IMR-90 (cell line): ENCODE measurements at regions not wholly inside any gene's neighbourhood (a gene's known extent, or its start where the extent isn't known, plus 50 kb on each side); places are given as distances from the start of the nearest gene placed in this dataset.

Experiments used
- ATAC-seq: fragments of 200-7000 bp; cut with Tn5 transposase; 2 replicates; pipeline ENCODE4 v1.9.1; 2020; ENCODE audit warnings: low read depth, mild to moderate bottlenecking, moderate library complexity
- BruUV-seq: library from RNA; stranded (reverse); fragments of 400-500 nt; replicated peaks from 2 replicates; lab custom pipeline; 2021; lab: Mats Ljungman, UMichigan
- CTCF ChIA-PET: fragments of 300-600 bp; formaldehyde crosslinking; extraction: SDS; loops from one replicate; lab custom pipeline; 2021; ENCODE audit warnings: antibody characterized with exemption; lab: Yijun Ruan, JAX
- POLR2A ChIA-PET: fragments of 300-600 bp; sonication (Branson Sonifier 250); formaldehyde crosslinking; loops from one replicate; lab custom pipeline; 2022; ENCODE audit warnings: antibody characterized with exemption; ENCODE audit not compliant: unreplicated experiment; lab: Charles Lee
- DNase-seq: peaks from one replicate; pipeline ENCODE4 v3.0.0; 2013
- H2AFZ ChIP-seq: replicated peaks from 2 replicates; pipeline ENCODE3; 2013; ENCODE audit warnings: low read length, mild to moderate bottlenecking; ENCODE audit not compliant: poor library complexity
- H2AK5ac ChIP-seq: 2 replicates; pipeline ENCODE4 v1.6.1; 2013; ENCODE audit warnings: low read depth, low read length, inconsistent platforms
- H2AK9ac ChIP-seq: replicated peaks from 2 replicates; pipeline ENCODE3; 2013; ENCODE audit warnings: mild to moderate bottlenecking, low read depth, low read length, moderate library complexity; ENCODE audit not compliant: poor library complexity
- H2BK120ac ChIP-seq: 2 replicates; pipeline ENCODE4 v1.6.1; 2013; ENCODE audit warnings: low read depth, low read length, inconsistent platforms
- H2BK15ac ChIP-seq: 3 replicates; pipeline ENCODE4 v1.6.1; 2013; ENCODE audit warnings: low read depth, low read length, inconsistent platforms
- H2BK20ac ChIP-seq: 2 replicates; pipeline ENCODE4 v1.6.1; 2013; ENCODE audit warnings: low read depth, mild to moderate bottlenecking, inconsistent platforms, low read length, moderate library complexity
- H2BK5ac ChIP-seq: 2 replicates; pipeline ENCODE4 v1.6.1; 2013; ENCODE audit warnings: mild to moderate bottlenecking, low read depth, low read length, inconsistent platforms; ENCODE audit not compliant: poor library complexity, severe bottlenecking
- H3K14ac ChIP-seq: replicated peaks from 2 replicates; pipeline ENCODE4 v1.6.1; 2013; ENCODE audit warnings: low read depth, low read length, inconsistent platforms
- H3K18ac ChIP-seq: 2 replicates; pipeline ENCODE4 v1.6.1; 2013; ENCODE audit warnings: low read depth, low read length, control low read depth
- H3K23ac ChIP-seq: 2 replicates; pipeline ENCODE4 v1.6.1; 2013; ENCODE audit warnings: low read depth, low read length, inconsistent platforms
- H3K27ac ChIP-seq: 2 replicates; pipeline ENCODE4 v1.5.1; 2013; ENCODE audit warnings: mild to moderate bottlenecking, control low read depth, low read length; ENCODE audit not compliant: insufficient read depth
- H3K27me3 ChIP-seq: 2 replicates; pipeline ENCODE4 v1.6.1; 2013; ENCODE audit warnings: low read length; ENCODE audit not compliant: control insufficient read depth, insufficient read depth
- H3K36me3 ChIP-seq: 2 replicates; pipeline ENCODE4 v1.6.1; 2013; ENCODE audit warnings: low read length, mixed read lengths; ENCODE audit not compliant: control insufficient read depth, insufficient read depth
- H3K4ac ChIP-seq: 2 replicates; pipeline ENCODE4 v1.6.1; 2013; ENCODE audit warnings: low read depth, low read length, inconsistent platforms
- H3K4me1 ChIP-seq: 2 replicates; pipeline ENCODE4 v1.6.1; 2013; ENCODE audit warnings: low read length, mixed read lengths; ENCODE audit not compliant: control insufficient read depth, insufficient read depth
- H3K4me2 ChIP-seq: 2 replicates; pipeline ENCODE4 v1.6.1; 2013; ENCODE audit warnings: low read depth, mild to moderate bottlenecking, control low read depth, low read length, moderate library complexity
- H3K4me3 ChIP-seq: 2 replicates; pipeline ENCODE4 v1.5.1; 2013; ENCODE audit warnings: low read depth, mild to moderate bottlenecking, control low read depth, low read length, moderate library complexity; ENCODE audit not compliant: insufficient read depth
- H3K56ac ChIP-seq: 2 replicates; pipeline ENCODE4 v1.6.1; 2013; ENCODE audit warnings: low read length, inconsistent platforms; ENCODE audit not compliant: insufficient read depth; ENCODE audit errors: extremely low read depth
- H3K79me1 ChIP-seq, 2 experiments: 2 replicates each; pipeline ENCODE4 v1.6.1; 2013; ENCODE audit warnings: low read length in 2 of 2, inconsistent platforms in 1 of 2, low read depth in 1 of 2
- H3K9ac ChIP-seq: 2 replicates; pipeline ENCODE4 v1.6.1; 2013; ENCODE audit warnings: low read depth, low read length, control low read depth
- H3K9me1 ChIP-seq: 2 replicates; pipeline ENCODE4 v1.6.1; 2013; ENCODE audit warnings: low read length, inconsistent platforms; ENCODE audit not compliant: insufficient read depth
- H3K9me3 ChIP-seq: 2 replicates; pipeline ENCODE4 v1.6.1; 2013; ENCODE audit warnings: low read length; ENCODE audit not compliant: control insufficient read depth, insufficient read depth
- H4K20me1 ChIP-seq: 2 replicates; pipeline ENCODE4 v1.6.1; 2013; ENCODE audit warnings: low read length, inconsistent platforms; ENCODE audit not compliant: insufficient read depth
- H4K5ac ChIP-seq: 2 replicates; pipeline ENCODE4 v1.6.1; 2013; ENCODE audit warnings: mild to moderate bottlenecking, low read depth, low read length, control low read depth
- H4K8ac ChIP-seq, 2 experiments: 2 replicates each; pipeline ENCODE4 v1.6.1; 2013; ENCODE audit warnings: low read depth in 2 of 2, low read length in 2 of 2, control low read depth in 1 of 2, inconsistent platforms in 1 of 2
- H4K91ac ChIP-seq: 2 replicates; pipeline ENCODE4 v1.6.1; 2013; ENCODE audit warnings: low read depth, low read length, inconsistent platforms; ENCODE audit not compliant: insufficient read depth
- BHLHE40 ChIP-seq: fragments of 150-350 bp; IDR thresholded peaks from 2 replicates; pipeline ENCODE4 v1.6.1; 2016; ENCODE audit warnings: mild to moderate bottlenecking, low read depth, low read length
- CEBPB ChIP-seq: IDR thresholded peaks from 2 replicates; pipeline ENCODE4 v1.6.1; 2012; ENCODE audit warnings: low read depth, low read length, improper control_type of control experiment
- CHD1 ChIP-seq: IDR thresholded peaks from 2 replicates; pipeline ENCODE4 v1.6.1; 2012; ENCODE audit warnings: low read depth, low read length, improper control_type of control experiment
- FOS ChIP-seq: fragments of 150-350 bp; IDR thresholded peaks from 2 replicates; pipeline ENCODE4 v1.6.1; 2016; ENCODE audit warnings: low read depth, low read length
- MAFK ChIP-seq: IDR thresholded peaks from 2 replicates; pipeline ENCODE4 v1.6.1; 2012; ENCODE audit warnings: low read depth, low read length, improper control_type of control experiment
- MAZ ChIP-seq: IDR thresholded peaks from 2 replicates; pipeline ENCODE4 v1.6.1; 2012; ENCODE audit warnings: low read depth, mild to moderate bottlenecking, low read length, improper control_type of control experiment, moderate library complexity, borderline replicate concordance
- MXI1 ChIP-seq: IDR thresholded peaks from 2 replicates; pipeline ENCODE4 v1.6.1; 2012; ENCODE audit warnings: low read depth, mild to moderate bottlenecking, low read length, moderate library complexity, borderline replicate concordance
- NFE2L2 ChIP-seq: fragments of 150-350 bp; IDR thresholded peaks from 2 replicates; pipeline ENCODE4 v1.6.1; 2016; ENCODE audit warnings: low read depth, mild to moderate bottlenecking, low read length
- POLR2A ChIP-seq: IDR thresholded peaks from 2 replicates; pipeline ENCODE4 v1.6.1; 2012; ENCODE audit warnings: mild to moderate bottlenecking, low read depth, low read length
- RAD21 ChIP-seq: IDR thresholded peaks from 2 replicates; pipeline ENCODE4 v1.6.1; 2012; ENCODE audit warnings: low read length, improper control_type of control experiment
- RCOR1 ChIP-seq: IDR thresholded peaks from 2 replicates; pipeline ENCODE4 v1.6.1; 2012; ENCODE audit warnings: mild to moderate bottlenecking, low read length, improper control_type of control experiment; ENCODE audit not compliant: insufficient replicate concordance
- RFX5 ChIP-seq: IDR thresholded peaks from 2 replicates; pipeline ENCODE4 v1.8.0; 2012; ENCODE audit warnings: low read depth, mild to moderate bottlenecking, low read length, moderate library complexity
- SMC3 ChIP-seq: fragments of 150-350 bp; IDR thresholded peaks from 2 replicates; pipeline ENCODE4 v1.6.1; 2016; ENCODE audit warnings: low read depth, mild to moderate bottlenecking, antibody characterized with exemption, low read length, moderate library complexity
- WGBS, 2 experiments: methylation state at CpG; one replicate each; pipeline versions ENCODE4 v1.1.5 to v1.1.7; 2013; ENCODE audit warnings: missing lambda C conversion rate in 2 of 2; ENCODE audit not compliant: insufficient read length in 1 of 2; ENCODE audit errors: extremely low coverage in 2 of 2; 5-methylcytosine and 5-hydroxymethylcytosine counted together
- dilution Hi-C: fragments of 300-500 bp; cut with HindIII; formaldehyde crosslinking; loops from one replicate; pipeline ENCODE4 v1.14.3; 2018; ENCODE audit warnings: low sequenced_read_pairs; ENCODE audit not compliant: unreplicated experiment
- in situ Hi-C: fragments of 300-500 bp; cut with MboI; formaldehyde crosslinking; loops from 3 replicates; pipeline ENCODE4 v1.14.3; 2019; ENCODE audit warnings: low sequenced_read_pairs, inconsistent platforms, mixed read lengths
- intact Hi-C: fragments of 100-400 bp; cut with micrococcal nuclease; formaldehyde crosslinking; loops from 2 replicates; pipeline ENCODE4 v1.10.0; 2022
- TF ChIP-seq, protein P1 (sequence below): conservative IDR thresholded peaks from 2 replicates; pipeline ENCODE4 v1.5.1; 2012; ENCODE audit warnings: mild to moderate bottlenecking, low read depth, low read length, improper control_type of control experiment
- TF ChIP-seq, protein P2 (sequence below): fragments of 150-350 bp; IDR thresholded peaks from 2 replicates; pipeline ENCODE4 v1.6.1; 2017; ENCODE audit warnings: mild to moderate bottlenecking, antibody characterized with exemption, low read length, low read depth
- TF ChIP-seq, protein P3 (sequence below): fragments of 150-350 bp; IDR thresholded peaks from 2 replicates; pipeline ENCODE4 v1.6.1; 2016; ENCODE audit warnings: low read depth, mild to moderate bottlenecking, low read length, moderate library complexity, borderline replicate concordance

DNA sequence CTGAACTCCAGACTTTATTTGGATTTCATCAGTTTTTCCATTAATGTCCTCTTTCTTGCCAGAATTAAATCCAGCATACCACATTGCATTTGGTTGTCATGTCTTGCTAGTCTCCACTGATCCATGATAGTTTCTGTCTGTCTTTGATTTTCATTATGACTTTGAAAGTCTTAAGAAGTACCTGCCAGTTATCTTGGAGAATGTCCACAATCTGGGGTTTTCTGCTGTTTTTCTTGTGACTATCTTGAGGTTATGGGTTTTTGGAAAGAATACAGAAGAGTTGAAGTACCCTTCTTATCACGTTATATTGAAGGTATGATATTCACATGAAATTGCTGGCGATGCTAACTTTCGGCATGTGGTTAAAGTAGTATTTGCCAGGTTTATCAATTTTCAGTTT lies 282.3 kb upstream of the PRICKLE1 start:
- Histone ChIP-seq H3K9me1 (no peaks in the 10 kb centered on the region), H2BK15ac (no peak overlapping the region), H2AK9ac (no peak overlapping the region), H2BK20ac (no peak overlapping the region), H3K9ac (no peak overlapping the region), H3K18ac (no peak overlapping the region), H3K4me1 (no peaks in the 10 kb centered on the region), H4K5ac (no peak overlapping the region), H3K56ac (no peak overlapping the region), H2AFZ (no peak overlapping the region), H2AK5ac (no peak overlapping the region), H2BK120ac (no peak overlapping the region), H4K91ac (no peak overlapping the region), H2BK5ac (no peak overlapping the region), H3K4me2 (no peak overlapping the region), H3K27me3 (no peaks in the 10 kb centered on the region), H3K36me3 (no peaks in the 10 kb centered on the region), H3K14ac (no peak overlapping the region), H3K23ac (no peak overlapping the region), H3K79me1 (no peaks in the 10 kb centered on the region), H4K8ac (no peak overlapping the region), H3K9me3 (no peaks in the 10 kb centered on the region), H4K20me1 (no peaks in the 10 kb centered on the region), H3K27ac (no peak overlapping the region), H3K4me3 (no peak overlapping the region), H3K4ac (no peak overlapping the region)
- POLR2A ChIA-PET = no interaction called here
- CTCF ChIA-PET = interaction anchor here (0.6 kb wide), 1 partner anchor 262 kb away, joined by 3 read pairs; no protein-coding TSS in a partner anchor
- no TSS peak for BruUV-seq
- WGBS, 2 experiments = no CpG with 5 or more reads among the region's 3 CpGs
- in situ Hi-C loops = no loop called here
- intact Hi-C loops = no loop called here
- no peak for TF ChIP-seq MAFK
- TF ChIP-seq RCOR1 = no peak
- no peak for TF ChIP-seq POLR2A
- TF ChIP-seq CEBPB = no peak
- TF ChIP-seq SMC3 = no peak
- TF ChIP-seq, protein P1, sequence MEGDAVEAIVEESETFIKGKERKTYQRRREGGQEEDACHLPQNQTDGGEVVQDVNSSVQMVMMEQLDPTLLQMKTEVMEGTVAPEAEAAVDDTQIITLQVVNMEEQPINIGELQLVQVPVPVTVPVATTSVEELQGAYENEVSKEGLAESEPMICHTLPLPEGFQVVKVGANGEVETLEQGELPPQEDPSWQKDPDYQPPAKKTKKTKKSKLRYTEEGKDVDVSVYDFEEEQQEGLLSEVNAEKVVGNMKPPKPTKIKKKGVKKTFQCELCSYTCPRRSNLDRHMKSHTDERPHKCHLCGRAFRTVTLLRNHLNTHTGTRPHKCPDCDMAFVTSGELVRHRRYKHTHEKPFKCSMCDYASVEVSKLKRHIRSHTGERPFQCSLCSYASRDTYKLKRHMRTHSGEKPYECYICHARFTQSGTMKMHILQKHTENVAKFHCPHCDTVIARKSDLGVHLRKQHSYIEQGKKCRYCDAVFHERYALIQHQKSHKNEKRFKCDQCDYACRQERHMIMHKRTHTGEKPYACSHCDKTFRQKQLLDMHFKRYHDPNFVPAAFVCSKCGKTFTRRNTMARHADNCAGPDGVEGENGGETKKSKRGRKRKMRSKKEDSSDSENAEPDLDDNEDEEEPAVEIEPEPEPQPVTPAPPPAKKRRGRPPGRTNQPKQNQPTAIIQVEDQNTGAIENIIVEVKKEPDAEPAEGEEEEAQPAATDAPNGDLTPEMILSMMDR = no peak
- TF ChIP-seq RFX5 = no peak
- TF ChIP-seq FOS = no peak
- TF ChIP-seq, protein P2, sequence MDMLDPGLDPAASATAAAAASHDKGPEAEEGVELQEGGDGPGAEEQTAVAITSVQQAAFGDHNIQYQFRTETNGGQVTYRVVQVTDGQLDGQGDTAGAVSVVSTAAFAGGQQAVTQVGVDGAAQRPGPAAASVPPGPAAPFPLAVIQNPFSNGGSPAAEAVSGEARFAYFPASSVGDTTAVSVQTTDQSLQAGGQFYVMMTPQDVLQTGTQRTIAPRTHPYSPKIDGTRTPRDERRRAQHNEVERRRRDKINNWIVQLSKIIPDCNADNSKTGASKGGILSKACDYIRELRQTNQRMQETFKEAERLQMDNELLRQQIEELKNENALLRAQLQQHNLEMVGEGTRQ = no peak
- no peak for TF ChIP-seq MAZ
- TF ChIP-seq RAD21 = no peak
- no peak for TF ChIP-seq BHLHE40
- TF ChIP-seq, protein P3, sequence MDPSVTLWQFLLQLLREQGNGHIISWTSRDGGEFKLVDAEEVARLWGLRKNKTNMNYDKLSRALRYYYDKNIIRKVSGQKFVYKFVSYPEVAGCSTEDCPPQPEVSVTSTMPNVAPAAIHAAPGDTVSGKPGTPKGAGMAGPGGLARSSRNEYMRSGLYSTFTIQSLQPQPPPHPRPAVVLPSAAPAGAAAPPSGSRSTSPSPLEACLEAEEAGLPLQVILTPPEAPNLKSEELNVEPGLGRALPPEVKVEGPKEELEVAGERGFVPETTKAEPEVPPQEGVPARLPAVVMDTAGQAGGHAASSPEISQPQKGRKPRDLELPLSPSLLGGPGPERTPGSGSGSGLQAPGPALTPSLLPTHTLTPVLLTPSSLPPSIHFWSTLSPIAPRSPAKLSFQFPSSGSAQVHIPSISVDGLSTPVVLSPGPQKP = no peak
- TF ChIP-seq NFE2L2 = no peak
- no peak for TF ChIP-seq MXI1
- no peak for TF ChIP-seq CHD1
- ATAC-seq (no peak), DNase-seq (no peak)
- dilution Hi-C loops = no loop called here
